Muscle of leg (tissue), 3 donors: ENCODE measurements at regions not wholly inside any gene's neighbourhood (a gene's known extent, or its start where the extent isn't known, plus 50 kb on each side); places are given as distances from the start of the nearest gene placed in this dataset.

ENCODE experiments used
- DNase-seq: peaks from one replicate; pipeline ENCODE4 v3.0.0; 2013
- H3K27ac ChIP-seq: one replicate; pipeline ENCODE4 v1.5.1; 2013; ENCODE audit warnings: mild to moderate bottlenecking, low read length, control low read depth
- H3K27me3 ChIP-seq: one replicate; pipeline ENCODE4 v1.6.1; 2013; ENCODE audit warnings: low read length; ENCODE audit not compliant: control insufficient read depth, insufficient read depth
- H3K36me3 ChIP-seq: one replicate; pipeline ENCODE4 v1.6.1; 2013; ENCODE audit warnings: low read length; ENCODE audit not compliant: control insufficient read depth, insufficient read depth
- H3K4me1 ChIP-seq: one replicate; pipeline ENCODE4 v1.6.1; 2013; ENCODE audit warnings: low read length; ENCODE audit not compliant: control insufficient read depth, insufficient read depth
- H3K4me3 ChIP-seq: one replicate; pipeline ENCODE4 v1.5.1; 2013; ENCODE audit warnings: low read length, control low read depth
- H3K9me3 ChIP-seq: replicated peaks from 2 replicates; pipeline ENCODE4 v1.6.1; 2013; ENCODE audit warnings: low read depth, low read length; ENCODE audit not compliant: control insufficient read depth
- WGBS: methylation state at CpG from one replicate; pipeline ENCODE4 v1.1.5; 2013; ENCODE audit warnings: missing lambda C conversion rate; ENCODE audit not compliant: insufficient coverage; 5-methylcytosine and 5-hydroxymethylcytosine counted together

- no peaks in the 10 kb centered on the region for H3K27me3 ChIP-seq
- no CpG with 5 or more reads among the region's 3 CpGs for WGBS
- H3K4me3 ChIP-seq: no peak overlapping the region
- no peaks in the 10 kb centered on the region for H3K36me3 ChIP-seq
- no peaks in the 10 kb centered on the region for H3K9me3 ChIP-seq
- H3K4me1 ChIP-seq: peaks cover 2% of the 10 kb centered on the region
- peak overlapping the region; percentile 44 for H3K27ac ChIP-seq
- peak; percentile 90 for DNase-seq
Measured at GRCh38 chr4:54863571-54864255, 206.0 kb downstream of the KIT start.

DNA sequence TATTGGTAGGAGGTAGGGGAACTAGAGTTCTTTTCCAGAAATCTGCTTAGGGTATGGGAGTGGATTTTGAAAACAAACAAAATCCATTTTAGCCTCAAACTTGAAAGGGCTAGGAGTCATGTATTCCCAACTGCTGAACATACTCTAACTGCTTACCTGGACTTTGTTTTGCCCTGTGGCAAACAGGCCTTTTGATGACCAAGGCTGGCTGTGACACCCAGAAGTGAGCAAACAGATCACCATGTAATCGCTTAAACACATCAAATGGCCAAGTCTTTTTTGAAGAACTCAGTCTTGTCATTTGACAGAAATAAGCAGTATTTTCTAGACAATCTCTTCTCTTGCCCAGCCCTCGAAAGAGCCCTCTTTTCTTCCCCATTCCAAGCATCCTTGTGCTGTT is 203.4 kb downstream of the KIT start:
- H3K4me1 ChIP-seq: peaks cover 2% of the 10 kb centered on the region
- no peaks in the 10 kb centered on the region for H3K36me3 ChIP-seq
- H3K4me3 ChIP-seq: no peak overlapping the region
- no peak for DNase-seq
- H3K9me3 ChIP-seq: no peaks in the 10 kb centered on the region
- no peaks in the 10 kb centered on the region for H3K27me3 ChIP-seq
- WGBS: 71% methylated on average over 2 of the region's 2 CpGs
- H3K27ac ChIP-seq: no peak overlapping the region

DNA sequence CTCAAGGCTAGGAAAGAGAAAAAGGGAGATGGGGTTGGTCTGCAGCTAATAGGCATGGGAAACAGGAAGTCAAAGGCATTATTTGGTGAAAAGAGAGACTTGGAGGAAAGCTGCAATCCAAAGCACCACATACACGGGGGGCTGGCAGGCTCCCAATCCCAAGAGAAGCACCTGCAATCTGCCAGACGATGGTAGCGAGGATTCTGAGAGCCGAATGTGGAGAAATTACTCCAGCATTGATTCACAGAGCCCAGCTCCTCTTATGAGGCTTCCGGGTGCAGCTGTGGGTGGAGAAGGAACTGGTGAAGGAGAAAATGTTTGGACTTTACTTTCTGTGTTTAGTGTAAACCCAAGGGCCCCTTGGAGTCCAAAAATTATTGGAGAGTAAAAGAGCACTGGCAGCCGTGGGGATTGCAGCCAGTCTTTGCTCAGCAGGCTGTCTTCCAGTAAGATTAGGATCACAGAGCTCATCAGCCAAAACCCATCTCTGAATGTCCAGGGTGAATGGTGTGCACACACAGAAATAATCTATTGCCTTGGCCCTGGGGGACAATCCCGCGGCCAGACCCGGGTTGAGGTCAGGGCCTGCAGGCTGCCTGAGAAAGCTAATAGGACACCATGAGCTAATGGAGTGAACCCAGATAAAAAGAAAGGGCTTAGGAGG is 197.6 kb downstream of the KIT start:
- DNase-seq: peak; percentile 68
- H3K36me3 ChIP-seq: no peaks in the 10 kb centered on the region
- H3K9me3 ChIP-seq: no peaks in the 10 kb centered on the region
- no peaks in the 10 kb centered on the region for H3K27me3 ChIP-seq
- H3K27ac ChIP-seq: no peak overlapping the region
- H3K4me3 ChIP-seq: no peak overlapping the region
- peaks cover 6% of the 10 kb centered on the region for H3K4me1 ChIP-seq
- 48% methylated on average over 4 of the region's 9 CpGs for WGBS

- no peaks in the 10 kb centered on the region for H3K9me3 ChIP-seq
- H3K27me3 ChIP-seq: no peaks in the 10 kb centered on the region
- H3K27ac ChIP-seq: no peak overlapping the region
- WGBS: 86% methylated on average over 1 of the region's 2 CpGs
- H3K4me3 ChIP-seq: no peak overlapping the region
- no peaks in the 10 kb centered on the region for H3K36me3 ChIP-seq
- DNase-seq: no peak
- peaks cover 6% of the 10 kb centered on the region for H3K4me1 ChIP-seq
Measured at GRCh38 chr4:54852602-54853001, 194.8 kb downstream of the KIT start.

DNA sequence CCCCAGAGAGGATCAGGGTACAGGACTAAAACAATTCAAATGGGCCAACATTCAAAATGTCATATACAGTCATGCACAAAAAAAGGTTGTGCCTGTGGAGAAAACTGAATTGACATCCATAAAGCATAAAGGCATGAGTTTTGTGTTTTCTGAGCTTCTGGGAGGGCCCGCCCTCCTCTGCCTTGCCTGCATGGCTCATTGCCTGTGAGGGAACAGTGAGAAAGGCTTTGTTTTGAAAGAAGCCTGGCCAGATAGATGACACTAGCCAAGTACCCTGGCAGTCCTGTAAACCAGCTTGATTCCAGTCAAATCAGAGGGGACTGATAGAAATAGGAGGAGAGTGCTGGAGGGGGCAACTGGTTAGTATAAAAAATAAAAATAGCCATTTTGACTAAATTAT is 194.3 kb downstream of the KIT start:
- Histone ChIP-seq H3K4me1 (peaks cover 6% of the 10 kb centered on the region), H3K36me3 (no peaks in the 10 kb centered on the region), H3K4me3 (no peak overlapping the region), H3K9me3 (no peaks in the 10 kb centered on the region), H3K27me3 (no peaks in the 10 kb centered on the region), H3K27ac (no peak overlapping the region)
- DNase-seq: peak; percentile 14
- WGBS: 90% methylated on average over 1 of the region's 1 CpG

- Histone ChIP-seq H3K27me3 (no peaks in the 10 kb centered on the region), H3K4me1 (peaks cover 3% of the 10 kb centered on the region), H3K4me3 (no peak overlapping the region), H3K36me3 (no peaks in the 10 kb centered on the region), H3K27ac (no peak overlapping the region), H3K9me3 (no peaks in the 10 kb centered on the region)
- DNase-seq: no peak
- WGBS: no CpG with 5 or more reads among the region's 2 CpGs
Measured at GRCh38 chr4:54844911-54845310, 187.2 kb downstream of the KIT start.

GRCh38 chr4:54843946-54844345 is 186.2 kb downstream of the KIT start:
- H3K4me3 ChIP-seq: no peak overlapping the region
- peaks cover 3% of the 10 kb centered on the region for H3K4me1 ChIP-seq
- no peaks in the 10 kb centered on the region for H3K27me3 ChIP-seq
- H3K9me3 ChIP-seq: no peaks in the 10 kb centered on the region
- H3K36me3 ChIP-seq: no peaks in the 10 kb centered on the region
- WGBS: no CpG with 5 or more reads among the region's 3 CpGs
- no peak overlapping the region for H3K27ac ChIP-seq
- DNase-seq: peak; percentile 42

DNA sequence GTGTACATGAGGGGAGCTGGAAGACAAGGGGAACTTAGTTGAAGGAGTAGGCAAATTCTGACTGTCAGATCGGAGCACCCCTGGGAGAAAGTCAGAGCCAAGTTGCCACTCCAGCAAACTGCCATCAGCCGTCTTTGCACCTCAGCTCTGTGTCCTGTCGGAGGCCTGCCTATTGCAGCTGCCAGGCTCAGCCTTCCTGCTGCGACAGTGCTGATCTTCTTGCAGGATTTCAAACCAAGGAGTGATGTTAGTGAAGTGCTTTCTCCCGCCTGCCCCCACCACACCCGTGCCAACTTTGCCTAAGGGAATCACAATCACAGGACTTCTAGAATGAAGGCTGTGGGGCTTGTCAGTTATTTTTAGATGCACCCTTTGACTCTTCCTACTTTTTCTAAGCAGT is 185.3 kb downstream of the KIT start:
- no peaks in the 10 kb centered on the region for H3K9me3 ChIP-seq
- no peak overlapping the region for H3K4me3 ChIP-seq
- no peaks in the 10 kb centered on the region for H3K27me3 ChIP-seq
- 93% methylated on average over 3 of the region's 6 CpGs for WGBS
- H3K27ac ChIP-seq: no peak overlapping the region
- H3K4me1 ChIP-seq: peaks cover 3% of the 10 kb centered on the region
- H3K36me3 ChIP-seq: no peaks in the 10 kb centered on the region
- DNase-seq: no peak

GRCh38 chr4:54842656-54843055 is 184.9 kb downstream of the KIT start:
- H3K27ac ChIP-seq: no peak overlapping the region
- no peaks in the 10 kb centered on the region for H3K9me3 ChIP-seq
- H3K4me1 ChIP-seq: peaks cover 3% of the 10 kb centered on the region
- WGBS: 90% methylated on average over 3 of the region's 5 CpGs
- no peaks in the 10 kb centered on the region for H3K36me3 ChIP-seq
- H3K27me3 ChIP-seq: no peaks in the 10 kb centered on the region
- DNase-seq: no peak
- H3K4me3 ChIP-seq: no peak overlapping the region

- Histone ChIP-seq H3K4me1 (peaks cover 3% of the 10 kb centered on the region), H3K27ac (no peak overlapping the region), H3K27me3 (no peaks in the 10 kb centered on the region), H3K36me3 (no peaks in the 10 kb centered on the region), H3K9me3 (no peaks in the 10 kb centered on the region), H3K4me3 (no peak overlapping the region)
- DNase-seq: no peak
- 80% methylated on average over 1 of the region's 1 CpG for WGBS
Measured at GRCh38 chr4:54842226-54842625, 184.5 kb downstream of the KIT start.
